ENCODE measurements at regions not wholly inside any gene's neighbourhood (a gene's known extent, or its start where the extent isn't known, plus 50 kb on each side); places are given as distances from the start of the nearest gene placed in this dataset.

DNA sequence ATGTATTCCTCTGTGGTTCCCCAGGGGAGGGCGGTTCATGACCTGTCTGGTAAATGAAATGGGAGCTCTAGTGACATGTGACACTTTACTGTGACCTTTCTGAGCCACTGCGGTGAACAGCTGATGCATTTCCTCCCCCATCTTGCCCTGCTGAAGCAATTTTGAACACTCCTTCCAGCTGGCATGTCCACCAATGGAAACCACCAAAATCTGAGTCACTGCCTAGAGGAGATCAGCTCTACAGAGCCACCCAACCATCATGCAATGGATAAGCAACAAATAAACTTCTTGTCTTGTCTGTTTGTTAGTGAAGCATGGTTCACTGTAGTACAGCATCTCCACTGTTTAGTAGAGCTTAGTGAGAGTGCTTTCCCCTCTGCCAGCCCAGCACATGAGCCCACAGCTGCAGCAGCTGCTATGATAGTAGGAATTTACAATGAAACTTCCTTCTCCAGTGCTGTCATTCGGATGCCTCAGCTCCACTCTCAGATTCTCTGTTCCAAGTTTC, 479.4 kb downstream of the NTRK3 start:
- Histone ChIP-seq H3K79me2 (ENCODE audit: control insufficient read depth, insufficient read depth, low read length) (no peaks in the 10 kb centered on the region), H3K27ac (ENCODE audit: insufficient read depth, low read length) (no peak overlapping the region), H3K36me3 (ENCODE audit: control insufficient read depth, insufficient read depth, low read length) (no peaks in the 10 kb centered on the region), H3K4me2 (ENCODE audit: extremely low read depth, insufficient read depth, low read length) (peak overlapping the region; percentile 35), H3K4me3 (replicated peaks in 1 of 4; ENCODE audit: control extremely low read depth in 1 of 4, insufficient read depth in 1 of 4, low read depth in 3 of 4, low read length in 4 of 4) (no peak overlapping the region), H3K9ac (ENCODE audit: insufficient read depth, low read length) (no peak overlapping the region), H3K27me3 (ENCODE audit: control insufficient read depth, insufficient read depth, low read length) (peaks cover 4% of the 10 kb centered on the region), H4K20me1 (ENCODE audit: control insufficient read depth, extremely low read depth, insufficient read depth, low read length) (no peaks in the 10 kb centered on the region), H2AFZ (ENCODE audit: low read length) (no peak overlapping the region), H3K9me3 (ENCODE audit: control insufficient read depth, insufficient read depth, low read depth, low read length) (no peaks in the 10 kb centered on the region), H3K4me1 (ENCODE audit: control insufficient read depth, extremely low read depth, insufficient read depth, low read length) (peaks cover 6% of the 10 kb centered on the region)
- DNase-seq (ENCODE audit: low read depth in 2 of 2) = peak; percentile 69 to 92
- TF ChIP-seq EZH2 (IDR thresholded peaks at IDR 0.05; ENCODE audit: low read length, missing control alignments) = no peak
- TF ChIP-seq, protein P1, sequence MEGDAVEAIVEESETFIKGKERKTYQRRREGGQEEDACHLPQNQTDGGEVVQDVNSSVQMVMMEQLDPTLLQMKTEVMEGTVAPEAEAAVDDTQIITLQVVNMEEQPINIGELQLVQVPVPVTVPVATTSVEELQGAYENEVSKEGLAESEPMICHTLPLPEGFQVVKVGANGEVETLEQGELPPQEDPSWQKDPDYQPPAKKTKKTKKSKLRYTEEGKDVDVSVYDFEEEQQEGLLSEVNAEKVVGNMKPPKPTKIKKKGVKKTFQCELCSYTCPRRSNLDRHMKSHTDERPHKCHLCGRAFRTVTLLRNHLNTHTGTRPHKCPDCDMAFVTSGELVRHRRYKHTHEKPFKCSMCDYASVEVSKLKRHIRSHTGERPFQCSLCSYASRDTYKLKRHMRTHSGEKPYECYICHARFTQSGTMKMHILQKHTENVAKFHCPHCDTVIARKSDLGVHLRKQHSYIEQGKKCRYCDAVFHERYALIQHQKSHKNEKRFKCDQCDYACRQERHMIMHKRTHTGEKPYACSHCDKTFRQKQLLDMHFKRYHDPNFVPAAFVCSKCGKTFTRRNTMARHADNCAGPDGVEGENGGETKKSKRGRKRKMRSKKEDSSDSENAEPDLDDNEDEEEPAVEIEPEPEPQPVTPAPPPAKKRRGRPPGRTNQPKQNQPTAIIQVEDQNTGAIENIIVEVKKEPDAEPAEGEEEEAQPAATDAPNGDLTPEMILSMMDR (conservative IDR thresholded peaks at IDR 0.05 in 1 of 2, IDR thresholded peaks at IDR 0.05 in 1 of 2; ENCODE audit: low read depth in 1 of 2, low read length in 2 of 2) = no peak

DNA sequence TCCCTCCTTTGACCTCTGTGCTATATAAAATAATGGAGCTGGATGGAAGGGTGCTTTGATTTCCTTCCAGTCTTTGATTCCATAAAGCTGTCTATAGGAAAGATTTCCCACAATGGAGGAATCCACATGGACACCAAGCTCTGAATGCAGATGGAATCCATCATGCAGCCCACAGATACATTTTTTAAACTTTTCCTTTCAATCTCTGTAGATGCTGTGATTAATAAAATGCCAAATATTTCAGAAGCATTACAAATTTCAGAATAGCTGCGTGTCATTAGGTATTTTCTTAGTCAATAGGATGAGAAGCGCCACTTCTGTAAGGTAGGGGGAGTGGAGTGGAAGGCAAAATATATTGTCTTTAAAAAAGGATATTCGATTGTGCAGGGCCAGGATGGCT, 489.0 kb downstream of the NTRK3 start:
- H3K79me2 ChIP-seq (ENCODE audit: control insufficient read depth, insufficient read depth, low read length) = no peaks in the 10 kb centered on the region
- H3K27me3 ChIP-seq (ENCODE audit: control insufficient read depth, insufficient read depth, low read length) = no peaks in the 10 kb centered on the region
- H3K4me2 ChIP-seq (ENCODE audit: extremely low read depth, insufficient read depth, low read length) = no peak overlapping the region
- H3K9me3 ChIP-seq (ENCODE audit: control insufficient read depth, insufficient read depth, low read depth, low read length) = no peaks in the 10 kb centered on the region
- no peak for DNase-seq (ENCODE audit: low read depth in 2 of 2)
- H3K4me3 ChIP-seq (replicated peaks in 1 of 4; ENCODE audit: control extremely low read depth in 1 of 4, insufficient read depth in 1 of 4, low read depth in 3 of 4, low read length in 4 of 4) = no peak overlapping the region
- H3K27ac ChIP-seq (ENCODE audit: insufficient read depth, low read length) = no peak overlapping the region
- no peaks in the 10 kb centered on the region for H4K20me1 ChIP-seq (ENCODE audit: control insufficient read depth, extremely low read depth, insufficient read depth, low read length)
- H3K36me3 ChIP-seq (ENCODE audit: control insufficient read depth, insufficient read depth, low read length) = no peaks in the 10 kb centered on the region
- H3K9ac ChIP-seq (ENCODE audit: insufficient read depth, low read length) = no peak overlapping the region
- H2AFZ ChIP-seq (ENCODE audit: low read length) = no peak overlapping the region
- no peaks in the 10 kb centered on the region for H3K4me1 ChIP-seq (ENCODE audit: control insufficient read depth, extremely low read depth, insufficient read depth, low read length)
- no peak for TF ChIP-seq EZH2 (IDR thresholded peaks at IDR 0.05; ENCODE audit: low read length, missing control alignments)
- TF ChIP-seq, protein P1 (conservative IDR thresholded peaks at IDR 0.05 in 1 of 2, IDR thresholded peaks at IDR 0.05 in 1 of 2; ENCODE audit: low read depth in 1 of 2, low read length in 2 of 2) = no peak

DNA sequence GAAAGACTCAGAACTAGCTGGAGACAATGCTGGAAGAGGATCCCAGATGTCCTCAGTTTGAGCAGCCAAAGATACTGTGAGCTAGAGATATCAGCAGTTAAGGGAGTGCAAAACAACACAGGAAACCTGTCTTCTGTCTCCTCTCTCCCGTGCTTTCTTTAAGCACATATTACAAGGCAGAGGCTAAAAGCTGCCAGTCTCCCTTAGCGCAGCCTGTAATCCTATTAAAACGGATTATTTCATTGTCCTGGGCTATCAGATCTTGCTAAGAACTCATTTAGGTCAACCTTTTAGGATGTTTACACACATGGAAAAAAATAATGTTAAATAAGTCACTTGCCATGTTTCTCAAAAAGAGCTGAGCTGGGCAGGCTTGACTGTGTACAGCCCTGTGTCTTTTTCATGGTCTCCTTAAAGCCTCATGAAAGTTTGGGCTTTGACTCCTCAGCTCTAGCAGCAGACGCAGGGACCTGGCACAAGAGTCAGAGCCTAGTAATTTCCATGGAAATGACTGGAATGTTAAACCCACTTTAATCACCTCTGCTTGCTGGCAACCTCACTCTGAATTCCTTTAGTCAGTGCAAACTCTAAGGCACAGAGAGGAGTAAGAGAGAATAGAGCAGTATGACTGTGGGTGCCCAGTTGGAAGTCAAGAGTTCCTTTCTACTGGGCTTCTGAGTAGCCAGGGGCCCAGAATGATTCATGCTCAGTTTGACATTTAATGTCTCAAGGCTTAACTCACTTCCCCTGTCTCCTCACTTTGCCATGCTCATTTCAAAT, 491.9 kb downstream of the NTRK3 start:
- no peaks in the 10 kb centered on the region for H3K4me1 ChIP-seq (ENCODE audit: control insufficient read depth, extremely low read depth, insufficient read depth, low read length)
- H4K20me1 ChIP-seq (ENCODE audit: control insufficient read depth, extremely low read depth, insufficient read depth, low read length) = no peaks in the 10 kb centered on the region
- H3K4me3 ChIP-seq (replicated peaks in 1 of 4; ENCODE audit: control extremely low read depth in 1 of 4, insufficient read depth in 1 of 4, low read depth in 3 of 4, low read length in 4 of 4) = no peak overlapping the region
- TF ChIP-seq EZH2 (IDR thresholded peaks at IDR 0.05; ENCODE audit: low read length, missing control alignments) = no peak
- TF ChIP-seq, protein P1 (conservative IDR thresholded peaks at IDR 0.05 in 1 of 2, IDR thresholded peaks at IDR 0.05 in 1 of 2; ENCODE audit: low read depth in 1 of 2, low read length in 2 of 2) = no peak
- H3K27me3 ChIP-seq (ENCODE audit: control insufficient read depth, insufficient read depth, low read length) = no peaks in the 10 kb centered on the region
- H2AFZ ChIP-seq (ENCODE audit: low read length) = no peak overlapping the region
- peak in 1 of 2 donors; percentile 91 for DNase-seq (ENCODE audit: low read depth in 2 of 2)
- no peaks in the 10 kb centered on the region for H3K9me3 ChIP-seq (ENCODE audit: control insufficient read depth, insufficient read depth, low read depth, low read length)
- no peaks in the 10 kb centered on the region for H3K36me3 ChIP-seq (ENCODE audit: control insufficient read depth, insufficient read depth, low read length)
- no peak overlapping the region for H3K4me2 ChIP-seq (ENCODE audit: extremely low read depth, insufficient read depth, low read length)
- no peak overlapping the region for H3K9ac ChIP-seq (ENCODE audit: insufficient read depth, low read length)
- H3K27ac ChIP-seq (ENCODE audit: insufficient read depth, low read length) = no peak overlapping the region
- H3K79me2 ChIP-seq (ENCODE audit: control insufficient read depth, insufficient read depth, low read length) = no peaks in the 10 kb centered on the region
